Fibroblast of lung (primary cell): ENCODE measurements at regions not wholly inside any gene's neighbourhood (a gene's known extent, or its start where the extent isn't known, plus 50 kb on each side); places are given as distances from the start of the nearest gene placed in this dataset.

Source experiments
- CTCF ChIP-seq, 2 donors: IDR thresholded peaks in 1 of 2; conservative IDR thresholded peaks in 1 of 2; 1 replicate in 1 of 2; 2 replicates in 1 of 2; pipeline ENCODE4 v1.5.1; 2011 to 2012; ENCODE audit warnings: low read length in 2 of 2, control low read depth in 1 of 2, inconsistent platforms in 1 of 2, low read depth in 1 of 2, mild to moderate bottlenecking in 1 of 2
- EZH2 ChIP-seq: IDR thresholded peaks from 2 replicates; pipeline ENCODE4 v1.5.1; 2012; ENCODE audit warnings: low read length, control low read depth, mild to moderate bottlenecking; ENCODE audit errors: missing control alignments

- TF ChIP-seq CTCF (conservative IDR thresholded peaks at IDR 0.05 in 1 of 2, IDR thresholded peaks at IDR 0.05 in 1 of 2; ENCODE audit: low read depth in 1 of 2, low read length in 2 of 2) (no peak), EZH2 (no peak)
Observed at GRCh38 chr7:106775552-106775936, 89.5 kb upstream of the PIK3CG start.
